ENCODE measurements at regions not wholly inside any gene's neighbourhood (a gene's known extent, or its start where the extent isn't known, plus 50 kb on each side); places are given as distances from the start of the nearest gene placed in this dataset.

- no peak for DNase-seq
Observed at GRCh38 chr5:89253666-89254352, 370.8 kb upstream of the MEF2C start.

- no peak for DNase-seq
Observed at GRCh38 chr5:89246864-89247263, 363.9 kb upstream of the MEF2C start.

- DNase-seq, result no peak
Observed at GRCh38 chr5:89246252-89246651, 363.3 kb upstream of the MEF2C start.

- no peak for DNase-seq
Observed at GRCh38 chr5:89243611-89244010, 360.6 kb upstream of the MEF2C start.

GRCh38 chr5:89241186-89241585 is 358.2 kb upstream of the MEF2C start:
- no peak for DNase-seq

GRCh38 chr5:89236900-89237299 is 353.9 kb upstream of the MEF2C start:
- DNase-seq, result no peak

- DNase-seq, result no peak
Observed at GRCh38 chr5:89233462-89233861, 350.5 kb upstream of the MEF2C start.

GRCh38 chr5:89232139-89232603 is 349.2 kb upstream of the MEF2C start:
- DNase-seq, result no peak

GRCh38 chr5:89230178-89230577 is 347.2 kb upstream of the MEF2C start:
- DNase-seq, result no peak

GRCh38 chr5:89229331-89230070 is 346.5 kb upstream of the MEF2C start:
- DNase-seq, result no peak

GRCh38 chr5:89228355-89228754 is 345.4 kb upstream of the MEF2C start:
- DNase-seq, result no peak

GRCh38 chr5:89218364-89218763 is 335.4 kb upstream of the MEF2C start:
- no peak for DNase-seq

GRCh38 chr5:89216606-89217005 is 333.6 kb upstream of the MEF2C start:
- no peak for DNase-seq

- no peak for DNase-seq
Observed at GRCh38 chr5:89213573-89213972, 330.6 kb upstream of the MEF2C start.

GRCh38 chr5:89211836-89212235 is 328.9 kb upstream of the MEF2C start:
- no peak for DNase-seq

GRCh38 chr5:89208811-89209210 is 325.8 kb upstream of the MEF2C start:
- no peak for DNase-seq

GRCh38 chr5:89208392-89208791 is 325.4 kb upstream of the MEF2C start:
- DNase-seq, result no peak

GRCh38 chr5:89204756-89205155 is 321.8 kb upstream of the MEF2C start:
- no peak for DNase-seq

GRCh38 chr5:89203611-89204010 is 320.6 kb upstream of the MEF2C start:
- DNase-seq, result no peak

GRCh38 chr5:89200899-89201298 is 317.9 kb upstream of the MEF2C start:
- no peak for DNase-seq

GRCh38 chr5:89199306-89199705 is 316.3 kb upstream of the MEF2C start:
- no peak for DNase-seq

- no peak for DNase-seq
Observed at GRCh38 chr5:89191374-89191773, 308.4 kb upstream of the MEF2C start.

GRCh38 chr5:89190515-89191265 is 307.7 kb upstream of the MEF2C start:
- no peak for DNase-seq
